ENCODE measurements at regions not wholly inside any gene's neighbourhood (a gene's known extent, or its start where the extent isn't known, plus 50 kb on each side); places are given as distances from the start of the nearest gene placed in this dataset.

- TF ChIP-seq CTCF (IDR thresholded peaks at IDR 0.05) (no peak), ZFX (IDR thresholded peaks at IDR 0.05; ENCODE audit: borderline replicate concordance) (no peak)
Observed at GRCh38 chr2:185433824-185434223, 304.8 kb upstream of the FSIP2 start.

Data from 22Rv1 (cell line).